HCT116 (cell line): ENCODE measurements at regions not wholly inside any gene's neighbourhood (a gene's known extent, or its start where the extent isn't known, plus 50 kb on each side); places are given as distances from the start of the nearest gene placed in this dataset.

Source experiments
- EZH2 ChIP-seq: fragments of 200-600 bp; sonication (generic); IDR thresholded peaks from 2 replicates; pipeline ENCODE4 v1.6.1; 2017; ENCODE audit warnings: antibody characterized with exemption, mixed run types
- EZH2phosphoT487 ChIP-seq: fragments of 200-600 bp; IDR thresholded peaks from 2 replicates; pipeline ENCODE4 v1.6.1; 2018; ENCODE audit warnings: antibody characterized with exemption, borderline replicate concordance
- JUND ChIP-seq: IDR thresholded peaks from 2 replicates; pipeline ENCODE4 v1.6.1; 2012
- MAX ChIP-seq: IDR thresholded peaks from 2 replicates; pipeline ENCODE4 v1.6.1; 2012
- POLR2A ChIP-seq: IDR thresholded peaks from 2 replicates; pipeline ENCODE4 v1.7.0; 2011; ENCODE audit warnings: borderline replicate concordance; ENCODE audit not compliant: insufficient read depth, insufficient read length; ENCODE audit errors: extremely low read depth
- POLR2AphosphoS5 ChIP-seq: IDR thresholded peaks from 2 replicates; pipeline ENCODE4 v1.6.1; 2011; ENCODE audit warnings: mild to moderate bottlenecking, low read depth, low read length, moderate library complexity
- RAD21 ChIP-seq: IDR thresholded peaks from 2 replicates; pipeline ENCODE4 v1.6.1; 2012; ENCODE audit warnings: low read depth, mild to moderate bottlenecking
- SP1 ChIP-seq: IDR thresholded peaks from 2 replicates; pipeline ENCODE4 v1.6.1; 2012; ENCODE audit warnings: low read depth
- ZFX ChIP-seq: fragments of 450-650 bp; IDR thresholded peaks from 2 replicates; pipeline ENCODE4 v1.6.1; 2017
- ZNF274 ChIP-seq: fragments of 200-500 bp; sonication (Bioruptor generic); IDR thresholded peaks from 2 replicates; pipeline ENCODE4 v1.6.1; 2014; ENCODE audit warnings: mild to moderate bottlenecking, low read depth, low read length, inconsistent platforms
- TF ChIP-seq, protein P1 (sequence below), 3 experiments: fragments of 200-600 bp in 1 of 3; sonication (generic) in 1 of 3; IDR thresholded peaks in 2 of 3; conservative IDR thresholded peaks in 1 of 3; 2 replicates each; pipeline ENCODE4 v1.5.1; 2012 to 2017; ENCODE audit warnings: low read depth in 2 of 3, low read length in 2 of 3, antibody characterized with exemption in 1 of 3, borderline replicate concordance in 1 of 3, control low read depth in 1 of 3, mild to moderate bottlenecking in 1 of 3, mixed read lengths in 1 of 3, mixed run types in 1 of 3, moderate library complexity in 1 of 3; ENCODE audit not compliant: insufficient read depth in 1 of 3
- TF ChIP-seq, protein P2 (sequence below): IDR thresholded peaks from 2 replicates; pipeline ENCODE4 v1.6.1; 2012; ENCODE audit warnings: low read depth

GRCh38 chr12:127770118-127770517 lies 496.9 kb upstream of the TMEM132C start:
- TF ChIP-seq, protein P1, sequence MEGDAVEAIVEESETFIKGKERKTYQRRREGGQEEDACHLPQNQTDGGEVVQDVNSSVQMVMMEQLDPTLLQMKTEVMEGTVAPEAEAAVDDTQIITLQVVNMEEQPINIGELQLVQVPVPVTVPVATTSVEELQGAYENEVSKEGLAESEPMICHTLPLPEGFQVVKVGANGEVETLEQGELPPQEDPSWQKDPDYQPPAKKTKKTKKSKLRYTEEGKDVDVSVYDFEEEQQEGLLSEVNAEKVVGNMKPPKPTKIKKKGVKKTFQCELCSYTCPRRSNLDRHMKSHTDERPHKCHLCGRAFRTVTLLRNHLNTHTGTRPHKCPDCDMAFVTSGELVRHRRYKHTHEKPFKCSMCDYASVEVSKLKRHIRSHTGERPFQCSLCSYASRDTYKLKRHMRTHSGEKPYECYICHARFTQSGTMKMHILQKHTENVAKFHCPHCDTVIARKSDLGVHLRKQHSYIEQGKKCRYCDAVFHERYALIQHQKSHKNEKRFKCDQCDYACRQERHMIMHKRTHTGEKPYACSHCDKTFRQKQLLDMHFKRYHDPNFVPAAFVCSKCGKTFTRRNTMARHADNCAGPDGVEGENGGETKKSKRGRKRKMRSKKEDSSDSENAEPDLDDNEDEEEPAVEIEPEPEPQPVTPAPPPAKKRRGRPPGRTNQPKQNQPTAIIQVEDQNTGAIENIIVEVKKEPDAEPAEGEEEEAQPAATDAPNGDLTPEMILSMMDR (IDR thresholded peaks at IDR 0.05 in 2 of 3, conservative IDR thresholded peaks at IDR 0.05 in 1 of 3; ENCODE audit: borderline replicate concordance in 1 of 3, insufficient read depth in 1 of 3, low read depth in 2 of 3, low read length in 2 of 3), result no peak
- no peak for TF ChIP-seq POLR2AphosphoS5
- TF ChIP-seq RAD21, result no peak
- TF ChIP-seq EZH2, result no peak
- TF ChIP-seq POLR2A, result no peak
- no peak for TF ChIP-seq ZFX
- TF ChIP-seq MAX, result no peak
- no peak for TF ChIP-seq EZH2phosphoT487
- TF ChIP-seq ZNF274, result no peak
- TF ChIP-seq, protein P2, sequence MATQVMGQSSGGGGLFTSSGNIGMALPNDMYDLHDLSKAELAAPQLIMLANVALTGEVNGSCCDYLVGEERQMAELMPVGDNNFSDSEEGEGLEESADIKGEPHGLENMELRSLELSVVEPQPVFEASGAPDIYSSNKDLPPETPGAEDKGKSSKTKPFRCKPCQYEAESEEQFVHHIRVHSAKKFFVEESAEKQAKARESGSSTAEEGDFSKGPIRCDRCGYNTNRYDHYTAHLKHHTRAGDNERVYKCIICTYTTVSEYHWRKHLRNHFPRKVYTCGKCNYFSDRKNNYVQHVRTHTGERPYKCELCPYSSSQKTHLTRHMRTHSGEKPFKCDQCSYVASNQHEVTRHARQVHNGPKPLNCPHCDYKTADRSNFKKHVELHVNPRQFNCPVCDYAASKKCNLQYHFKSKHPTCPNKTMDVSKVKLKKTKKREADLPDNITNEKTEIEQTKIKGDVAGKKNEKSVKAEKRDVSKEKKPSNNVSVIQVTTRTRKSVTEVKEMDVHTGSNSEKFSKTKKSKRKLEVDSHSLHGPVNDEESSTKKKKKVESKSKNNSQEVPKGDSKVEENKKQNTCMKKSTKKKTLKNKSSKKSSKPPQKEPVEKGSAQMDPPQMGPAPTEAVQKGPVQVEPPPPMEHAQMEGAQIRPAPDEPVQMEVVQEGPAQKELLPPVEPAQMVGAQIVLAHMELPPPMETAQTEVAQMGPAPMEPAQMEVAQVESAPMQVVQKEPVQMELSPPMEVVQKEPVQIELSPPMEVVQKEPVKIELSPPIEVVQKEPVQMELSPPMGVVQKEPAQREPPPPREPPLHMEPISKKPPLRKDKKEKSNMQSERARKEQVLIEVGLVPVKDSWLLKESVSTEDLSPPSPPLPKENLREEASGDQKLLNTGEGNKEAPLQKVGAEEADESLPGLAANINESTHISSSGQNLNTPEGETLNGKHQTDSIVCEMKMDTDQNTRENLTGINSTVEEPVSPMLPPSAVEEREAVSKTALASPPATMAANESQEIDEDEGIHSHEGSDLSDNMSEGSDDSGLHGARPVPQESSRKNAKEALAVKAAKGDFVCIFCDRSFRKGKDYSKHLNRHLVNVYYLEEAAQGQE, result no peak
- no peak for TF ChIP-seq JUND
- no peak for TF ChIP-seq SP1
